ENCODE measurements at regions not wholly inside any gene's neighbourhood (a gene's known extent, or its start where the extent isn't known, plus 50 kb on each side); places are given as distances from the start of the nearest gene placed in this dataset.

DNA sequence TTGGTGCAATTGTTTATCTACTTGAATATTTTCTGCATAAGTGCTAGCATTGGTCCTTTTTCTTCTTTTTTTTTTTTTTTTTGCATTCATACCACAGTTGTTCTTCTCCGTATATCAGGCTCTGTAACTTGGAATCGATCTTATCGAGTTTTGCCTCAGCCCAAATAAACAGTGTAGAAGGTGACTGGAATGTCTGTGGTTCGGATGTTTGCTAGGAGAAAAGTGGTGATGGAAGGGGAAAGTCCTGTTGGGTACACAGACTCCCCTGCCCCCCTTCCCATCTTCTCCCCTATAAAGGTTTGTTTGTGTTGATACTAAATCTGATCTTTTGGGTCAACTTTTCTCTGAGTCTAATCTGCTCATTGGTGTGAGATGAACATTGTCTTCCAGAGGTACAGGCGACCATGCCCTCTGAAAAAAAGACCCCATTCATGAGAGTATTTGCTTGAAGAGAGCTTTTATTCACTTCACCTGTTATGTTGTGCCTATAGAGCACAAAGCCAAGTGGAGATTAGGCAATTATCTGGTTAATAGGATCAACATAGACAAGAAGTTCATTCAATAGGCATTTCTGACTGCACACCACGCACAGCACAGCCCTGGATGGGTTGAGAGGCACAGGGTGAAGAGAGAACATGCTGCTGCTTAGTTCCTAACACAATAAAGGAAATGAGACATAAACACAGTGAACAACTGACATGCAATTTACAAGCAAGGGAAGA is 620.0 kb downstream of the PKHD1 start:
- no peak for TF ChIP-seq CTCF (conservative IDR thresholded peaks at IDR 0.05; ENCODE audit: low read depth in 2 of 2)
- no peak for TF ChIP-seq POLR2AphosphoS5 (IDR thresholded peaks at IDR 0.05; ENCODE audit: low read depth)
- TF ChIP-seq REST (IDR thresholded peaks at IDR 0.05; ENCODE audit: unreplicated experiment), result no peak
- TF ChIP-seq, protein P1, sequence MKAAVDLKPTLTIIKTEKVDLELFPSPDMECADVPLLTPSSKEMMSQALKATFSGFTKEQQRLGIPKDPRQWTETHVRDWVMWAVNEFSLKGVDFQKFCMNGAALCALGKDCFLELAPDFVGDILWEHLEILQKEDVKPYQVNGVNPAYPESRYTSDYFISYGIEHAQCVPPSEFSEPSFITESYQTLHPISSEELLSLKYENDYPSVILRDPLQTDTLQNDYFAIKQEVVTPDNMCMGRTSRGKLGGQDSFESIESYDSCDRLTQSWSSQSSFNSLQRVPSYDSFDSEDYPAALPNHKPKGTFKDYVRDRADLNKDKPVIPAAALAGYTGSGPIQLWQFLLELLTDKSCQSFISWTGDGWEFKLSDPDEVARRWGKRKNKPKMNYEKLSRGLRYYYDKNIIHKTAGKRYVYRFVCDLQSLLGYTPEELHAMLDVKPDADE (IDR thresholded peaks at IDR 0.05), result no peak
- TF ChIP-seq ZNF114 (CRISPR knock-in tag; IDR thresholded peaks at IDR 0.05), result no peak
- no peak for TF ChIP-seq ZNF462 (CRISPR knock-in tag; IDR thresholded peaks at IDR 0.05)
- TF ChIP-seq ZNF331 (CRISPR knock-in tag; IDR thresholded peaks at IDR 0.05; ENCODE audit: low read depth), result no peak
- TF ChIP-seq EZH2phosphoT487 (IDR thresholded peaks at IDR 0.05; ENCODE audit: unreplicated experiment), result no peak
- TF ChIP-seq JUNB (IDR thresholded peaks at IDR 0.05; ENCODE audit: unreplicated experiment), result no peak
- TF ChIP-seq STAT1 (IDR thresholded peaks at IDR 0.05; ENCODE audit: unreplicated experiment), result no peak
- no peak for TF ChIP-seq NANOG (IDR thresholded peaks at IDR 0.05; ENCODE audit: borderline replicate concordance)
- no peak for TF ChIP-seq CREB1 (CRISPR knock-in tag; IDR thresholded peaks at IDR 0.05; ENCODE audit: low read depth)
- TF ChIP-seq EZH2 (IDR thresholded peaks at IDR 0.05; ENCODE audit: low read depth, unreplicated experiment), result no peak

More for the DNA sequence above, 620.0 kb downstream of the PKHD1 start:
- Mint-ChIP-seq H3K9me3 (no peaks in the 10 kb centered on the region), H3K27me3 (ENCODE audit: insufficient read depth, low read depth, poor library complexity) (peaks cover 2% of the 10 kb centered on the region), H3K27ac (no peak overlapping the region), H3K4me3 (no peak overlapping the region), H3K4me1 (peaks cover 5% of the 10 kb centered on the region; the same call in 1 of the 3 replicates), H3K36me3 (ENCODE audit: low read depth) (no peaks in the 10 kb centered on the region)
- H3K36me3 ChIP-seq (ENCODE audit: insufficient read depth), result no peaks in the 10 kb centered on the region
- H3K4me3 ChIP-seq, result no peak overlapping the region
- ATAC-seq, result no peak
- H3K4me1 ChIP-seq (ENCODE audit: insufficient read depth), result no peaks in the 10 kb centered on the region
- no peaks in the 10 kb centered on the region for H3K79me2 ChIP-seq (replicated peaks; ENCODE audit: insufficient read depth)
- no peaks in the 10 kb centered on the region for H3K27me3 ChIP-seq (ENCODE audit: insufficient read depth)
- H3K4me2 ChIP-seq, result no peak overlapping the region
- H4K20me1 ChIP-seq (replicated peaks; ENCODE audit: insufficient read depth), result no peaks in the 10 kb centered on the region
- no peak overlapping the region for H3K27ac ChIP-seq (ENCODE audit: low read depth)
- H2AFZ ChIP-seq, result no peak overlapping the region
- DNase-seq (ENCODE audit: low spot score), result no peak
- H3F3A ChIP-seq (replicated peaks; ENCODE audit: low read depth), result no peaks in the 10 kb centered on the region
- peaks cover 5% of the 10 kb centered on the region; the same call in 1 of the 2 replicates for H3K9me2 ChIP-seq (ENCODE audit: insufficient read depth)
